GM23338 (cell line): ENCODE measurements at regions not wholly inside any gene's neighbourhood (a gene's known extent, or its start where the extent isn't known, plus 50 kb on each side); places are given as distances from the start of the nearest gene placed in this dataset.

Source experiments
- ATAC-seq: fragments of 200-7000 bp; cut with Tn5 transposase; 3 replicates; pipeline ENCODE4 v1.9.1; 2020
- DNase-seq: peaks from one replicate; pipeline ENCODE4 v3.0.0-alpha.2; 2015; ENCODE audit warnings: low spot score
- H2AFZ ChIP-seq: fragments of 200-600 bp; sonication (generic); 2 replicates; pipeline ENCODE4 v1.8.0; 2016; ENCODE audit warnings: antibody characterized with exemption, mild to moderate bottlenecking, moderate library complexity
- H3F3A ChIP-seq: fragments of 200-600 bp; sonication (generic); replicated peaks from 2 replicates; pipeline ENCODE4 v1.8.0; 2017; ENCODE audit warnings: antibody characterized with exemption, mixed run types, low read depth
- H3K27ac ChIP-seq: fragments of 200-600 bp; sonication (generic); 2 replicates; pipeline ENCODE4 v1.6.1; 2016; ENCODE audit warnings: low read depth
- H3K27me3 ChIP-seq: fragments of 200-600 bp; sonication (generic); 2 replicates; pipeline ENCODE4 v1.8.0; 2016; ENCODE audit warnings: mild to moderate bottlenecking, mixed run types, moderate library complexity; ENCODE audit not compliant: insufficient read depth
- H3K36me3 ChIP-seq: fragments of 200-600 bp; sonication (generic); 2 replicates; pipeline ENCODE4 v1.8.0; 2016; ENCODE audit warnings: mild to moderate bottlenecking; ENCODE audit not compliant: insufficient read depth
- H3K4me1 ChIP-seq: fragments of 200-600 bp; sonication (generic); 2 replicates; pipeline ENCODE4 v1.8.0; 2016; ENCODE audit warnings: mild to moderate bottlenecking, moderate library complexity; ENCODE audit not compliant: insufficient read depth
- H3K4me2 ChIP-seq: fragments of 200-600 bp; sonication (generic); 2 replicates; pipeline ENCODE4 v1.7.1; 2017; ENCODE audit warnings: mixed run types
- H3K4me3 ChIP-seq: fragments of 200-600 bp; sonication (generic); 2 replicates; pipeline ENCODE4 v1.6.1; 2016; ENCODE audit warnings: mixed run types
- H3K79me2 ChIP-seq: fragments of 200-600 bp; sonication (generic); replicated peaks from 2 replicates; pipeline ENCODE4 v1.8.0; 2017; ENCODE audit warnings: mild to moderate bottlenecking; ENCODE audit not compliant: insufficient read depth
- H3K9me2 ChIP-seq: fragments of 200-600 bp; sonication (generic); 2 replicates; pipeline ENCODE4 v1.8.0; 2017; ENCODE audit not compliant: insufficient read depth
- H4K20me1 ChIP-seq: fragments of 200-600 bp; sonication (generic); replicated peaks from 2 replicates; pipeline ENCODE4 v1.8.0; 2017; ENCODE audit warnings: mild to moderate bottlenecking; ENCODE audit not compliant: insufficient read depth
- H3K27ac Mint-ChIP-seq: 2 replicates; pipeline ENCODE4 v1.8.0; 2020; ENCODE audit warnings: inconsistent platforms, mild to moderate bottlenecking, moderate library complexity, mixed read lengths
- H3K27me3 Mint-ChIP-seq: 3 replicates; pipeline ENCODE4 v1.8.0; 2022; ENCODE audit warnings: low read depth, mild to moderate bottlenecking, moderate library complexity, mixed read lengths, inconsistent platforms; ENCODE audit not compliant: insufficient read depth, poor library complexity
- H3K36me3 Mint-ChIP-seq: 3 replicates; pipeline ENCODE4 v1.8.0; 2021; ENCODE audit warnings: low read depth, mild to moderate bottlenecking, inconsistent platforms, moderate library complexity, mixed read lengths
- H3K4me1 Mint-ChIP-seq: 3 replicates; pipeline ENCODE4 v1.8.0; 2020; ENCODE audit warnings: mild to moderate bottlenecking, inconsistent platforms, mixed read lengths
- H3K4me3 Mint-ChIP-seq: 3 replicates; pipeline ENCODE4 v1.8.0; 2021; ENCODE audit warnings: moderate library complexity, mild to moderate bottlenecking, inconsistent platforms, mixed read lengths
- H3K9me3 Mint-ChIP-seq: 3 replicates; pipeline ENCODE4 v1.8.0; 2020; ENCODE audit warnings: moderate library complexity, mild to moderate bottlenecking, inconsistent platforms, mixed read lengths
- CREB1 ChIP-seq: fragments of 250-450 bp; sonication (Bioruptor Pico); IDR thresholded peaks from 2 replicates; pipeline ENCODE4 v1.5.0; 2020; ENCODE audit warnings: low read depth, mild to moderate bottlenecking, moderate library complexity
- CTCF ChIP-seq, 2 experiments: fragments of 200-600 bp in 1 of 2; sonication (generic) in 1 of 2; conservative IDR thresholded peaks; 2 replicates each; pipeline versions ENCODE4 v1.5.1 to v1.6.1; 2016 to 2017; ENCODE audit warnings: antibody characterized with exemption in 2 of 2, low read depth in 2 of 2, mild to moderate bottlenecking in 2 of 2, moderate library complexity in 1 of 2
- ETS1 ChIP-seq: IDR thresholded peaks from 2 replicates; pipeline ENCODE4 v1.6.1; 2016; ENCODE audit warnings: antibody characterized with exemption
- EZH2 ChIP-seq: fragments of 200-600 bp; sonication (generic); IDR thresholded peaks from one replicate; pipeline ENCODE4 v1.8.0; 2017; ENCODE audit warnings: antibody characterized with exemption, mild to moderate bottlenecking, low read depth; ENCODE audit not compliant: unreplicated experiment
- EZH2phosphoT487 ChIP-seq: fragments of 200-600 bp; sonication (generic); IDR thresholded peaks from one replicate; pipeline ENCODE4 v1.8.1; 2018; ENCODE audit warnings: antibody characterized with exemption; ENCODE audit not compliant: unreplicated experiment
- JUNB ChIP-seq: IDR thresholded peaks from one replicate; pipeline ENCODE4 v1.6.1; 2016; ENCODE audit warnings: antibody characterized with exemption; ENCODE audit not compliant: unreplicated experiment
- NANOG ChIP-seq: IDR thresholded peaks from 2 replicates; pipeline ENCODE4 v1.6.1; 2016; ENCODE audit warnings: antibody characterized with exemption, borderline replicate concordance
- POLR2AphosphoS5 ChIP-seq: IDR thresholded peaks from 2 replicates; pipeline ENCODE4 v1.6.1; 2016; ENCODE audit warnings: antibody characterized with exemption, low read depth
- REST ChIP-seq: IDR thresholded peaks from one replicate; pipeline ENCODE4 v1.6.1; 2018; ENCODE audit warnings: antibody characterized with exemption; ENCODE audit not compliant: unreplicated experiment
- STAT1 ChIP-seq: IDR thresholded peaks from one replicate; pipeline ENCODE4 v1.6.1; 2016; ENCODE audit warnings: antibody characterized with exemption; ENCODE audit not compliant: unreplicated experiment
- ZNF114 ChIP-seq: fragments of 250-450 bp; sonication (Bioruptor Pico); IDR thresholded peaks from 2 replicates; pipeline ENCODE4 v1.5.0; 2020; ENCODE audit warnings: mild to moderate bottlenecking, moderate library complexity
- ZNF462 ChIP-seq: fragments of 250-450 bp; sonication (Bioruptor Pico); IDR thresholded peaks from 2 replicates; pipeline ENCODE4 v1.5.0; 2020; ENCODE audit warnings: mild to moderate bottlenecking, moderate library complexity

GRCh38 chr11:26898799-26899198 is 95.1 kb upstream of the FIBIN start:
- Mint-ChIP-seq H3K27me3 (no peaks in the 10 kb centered on the region), H3K36me3 (no peaks in the 10 kb centered on the region; the same call in 2 of the 3 replicates), H3K9me3 (0 out of 3 replicates have a peak, but pooled peaks cover 3% of the 10 kb centered on the region), H3K4me3 (no peak overlapping the region), H3K4me1 (peaks cover 2% of the 10 kb centered on the region; the same call in 2 of the 3 replicates), H3K27ac (no peak overlapping the region)
- no peak overlapping the region for H3K27ac ChIP-seq
- H3K27me3 ChIP-seq, result no peaks in the 10 kb centered on the region
- no peaks in the 10 kb centered on the region for H3F3A ChIP-seq
- ATAC-seq (no peak), DNase-seq (no peak)
- H3K36me3 ChIP-seq, result no peaks in the 10 kb centered on the region
- no peaks in the 10 kb centered on the region for H3K79me2 ChIP-seq
- no peaks in the 10 kb centered on the region for H3K4me1 ChIP-seq
- no peak overlapping the region for H3K4me2 ChIP-seq
- no peak overlapping the region for H2AFZ ChIP-seq
- no peak overlapping the region for H3K4me3 ChIP-seq
- no peaks in the 10 kb centered on the region; the same call in 1 of the 2 replicates for H4K20me1 ChIP-seq
- TF ChIP-seq EZH2phosphoT487 (no peak), REST (no peak), ZNF462 (CRISPR knock-in tag) (no peak), ETS1 (no peak), STAT1 (no peak), NANOG (no peak), CTCF (conservative IDR thresholded peaks at IDR 0.05; ENCODE audit: low read depth in 2 of 2) (no peak), EZH2 (no peak), ZNF114 (CRISPR knock-in tag) (no peak), CREB1 (CRISPR knock-in tag) (no peak), POLR2AphosphoS5 (no peak), JUNB (no peak)
- H3K9me2 ChIP-seq, result no peaks in the 10 kb centered on the region
